ENCODE measurements at regions not wholly inside any gene's neighbourhood (a gene's known extent, or its start where the extent isn't known, plus 50 kb on each side); places are given as distances from the start of the nearest gene placed in this dataset.

GRCh38 chr10:61187601-61188000 is 243.6 kb upstream of the RHOBTB1 start:
- Histone ChIP-seq H3K4me3 (ENCODE audit: low read depth in 1 of 3, low read length in 3 of 3) (no peak overlapping the region), H3K9ac (ENCODE audit: low read depth in 1 of 2, low read length in 2 of 2) (no peak overlapping the region), H3K27ac (ENCODE audit: low read depth in 1 of 2, low read length in 2 of 2) (no peak overlapping the region), H3K4me1 (ENCODE audit: control insufficient read depth in 4 of 4, insufficient read depth in 4 of 4, low read length in 3 of 4) (no peaks in the 10 kb centered on the region), H3K27me3 (ENCODE audit: control insufficient read depth in 4 of 4, insufficient read depth in 4 of 4, low read length in 3 of 4) (no peaks in the 10 kb centered on the region), H3K36me3 (ENCODE audit: control insufficient read depth in 4 of 4, insufficient read depth in 3 of 4, low read depth in 1 of 4, low read length in 3 of 4) (no peaks in the 10 kb centered on the region), H3K9me3 (ENCODE audit: control insufficient read depth in 4 of 4, low read length in 3 of 4) (peaks cover 0 to 5% (median under 1%) of the 10 kb centered on the region in 4 donors)
- TF ChIP-seq TAF1 (conservative IDR thresholded peaks at IDR 0.05): no peak
- no peak for TF ChIP-seq ZBTB33 (IDR thresholded peaks at IDR 0.05)
- TF ChIP-seq GABPA (IDR thresholded peaks at IDR 0.05 in 1 of 2, conservative IDR thresholded peaks at IDR 0.05 in 1 of 2): no peak
- TF ChIP-seq REST (IDR thresholded peaks at IDR 0.05): no peak
- TF ChIP-seq NR2F2 (IDR thresholded peaks at IDR 0.05): no peak
- no peak for TF ChIP-seq RAD21 (IDR thresholded peaks at IDR 0.05)
- no peak for TF ChIP-seq CTCF (IDR thresholded peaks at IDR 0.05; ENCODE audit: low read depth, low read length, missing input control)
- 82% methylated on average over 1 of the region's 1 CpG for WGBS
- DNase-seq (ENCODE audit: low spot score): no peak

- no peak overlapping the region for H3K27ac ChIP-seq (ENCODE audit: low read depth in 1 of 2, low read length in 2 of 2)
- DNase-seq (ENCODE audit: low spot score): no peak
- no peaks in the 10 kb centered on the region for H3K36me3 ChIP-seq (ENCODE audit: control insufficient read depth in 4 of 4, insufficient read depth in 3 of 4, low read depth in 1 of 4, low read length in 3 of 4)
- no peaks in the 10 kb centered on the region for H3K27me3 ChIP-seq (ENCODE audit: control insufficient read depth in 4 of 4, insufficient read depth in 4 of 4, low read length in 3 of 4)
- H3K4me3 ChIP-seq (ENCODE audit: low read depth in 1 of 3, low read length in 3 of 3): no peak overlapping the region
- no peaks in the 10 kb centered on the region for H3K9me3 ChIP-seq (ENCODE audit: control insufficient read depth in 4 of 4, low read length in 3 of 4)
- no peak for TF ChIP-seq CTCF (IDR thresholded peaks at IDR 0.05; ENCODE audit: low read depth, low read length, missing input control)
- no peak for TF ChIP-seq REST (IDR thresholded peaks at IDR 0.05)
- no peak for TF ChIP-seq ZBTB33 (IDR thresholded peaks at IDR 0.05)
- TF ChIP-seq FOXA2 (IDR thresholded peaks at IDR 0.05): no peak
- no peak for TF ChIP-seq JUND (IDR thresholded peaks at IDR 0.05)
- TF ChIP-seq FOXA1 (IDR thresholded peaks at IDR 0.05): no peak
- no peak for TF ChIP-seq ATF3 (IDR thresholded peaks at IDR 0.05)
- no peak for TF ChIP-seq SP1 (IDR thresholded peaks at IDR 0.05)
- TF ChIP-seq TAF1 (conservative IDR thresholded peaks at IDR 0.05): no peak
- TF ChIP-seq GABPA (IDR thresholded peaks at IDR 0.05 in 1 of 2, conservative IDR thresholded peaks at IDR 0.05 in 1 of 2): no peak
- TF ChIP-seq NR2F2 (IDR thresholded peaks at IDR 0.05): no peak
- no peak for TF ChIP-seq EGR1 (IDR thresholded peaks at IDR 0.05; ENCODE audit: low read depth in 2 of 2)
- TF ChIP-seq RAD21 (IDR thresholded peaks at IDR 0.05): no peak
- no peak overlapping the region for H3K9ac ChIP-seq (ENCODE audit: low read depth in 1 of 2, low read length in 2 of 2)
- no peaks in the 10 kb centered on the region for H3K4me1 ChIP-seq (ENCODE audit: control insufficient read depth in 4 of 4, insufficient read depth in 4 of 4, low read length in 3 of 4)
- 91% methylated on average over 8 of the region's 8 CpGs for WGBS
Observed at GRCh38 chr10:61186408-61186807, 242.4 kb upstream of the RHOBTB1 start.

Data from liver (tissue), 8 donors.